SK-N-DZ (cell line): ENCODE measurements at regions not wholly inside any gene's neighbourhood (a gene's known extent, or its start where the extent isn't known, plus 50 kb on each side); places are given as distances from the start of the nearest gene placed in this dataset.
"Not testable (repeated sequence)": the region's sequence is repeated elsewhere in the genome, so short reads cannot be mapped to it uniquely, and the experiment has no call there.

Source experiments
- DNase-seq: peaks from one replicate; pipeline ENCODE4 v3.0.0-alpha.2; 2015; ENCODE audit warnings: low spot score

DNA sequence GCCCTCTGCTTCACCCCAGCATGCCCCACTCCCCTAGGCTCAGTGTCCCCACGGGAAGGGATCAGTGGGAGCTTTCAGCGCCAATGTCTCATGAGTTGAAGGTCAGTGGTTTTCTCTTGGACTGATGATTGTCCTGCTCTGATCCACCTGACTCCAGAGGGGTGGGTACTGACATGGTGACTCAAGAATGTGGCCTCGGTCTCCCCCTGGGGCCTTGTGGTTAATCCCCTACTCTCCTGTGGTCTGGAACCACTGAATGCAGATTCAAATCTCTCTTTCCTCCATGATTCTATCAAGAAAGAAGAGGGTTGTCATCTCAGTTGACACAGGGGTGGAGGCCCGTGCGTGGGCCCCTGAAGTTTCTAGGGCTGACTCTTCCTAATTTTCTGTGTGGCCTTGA lies 176.9 kb downstream of the RPS24 start:
- DNase-seq: no peak

DNA sequence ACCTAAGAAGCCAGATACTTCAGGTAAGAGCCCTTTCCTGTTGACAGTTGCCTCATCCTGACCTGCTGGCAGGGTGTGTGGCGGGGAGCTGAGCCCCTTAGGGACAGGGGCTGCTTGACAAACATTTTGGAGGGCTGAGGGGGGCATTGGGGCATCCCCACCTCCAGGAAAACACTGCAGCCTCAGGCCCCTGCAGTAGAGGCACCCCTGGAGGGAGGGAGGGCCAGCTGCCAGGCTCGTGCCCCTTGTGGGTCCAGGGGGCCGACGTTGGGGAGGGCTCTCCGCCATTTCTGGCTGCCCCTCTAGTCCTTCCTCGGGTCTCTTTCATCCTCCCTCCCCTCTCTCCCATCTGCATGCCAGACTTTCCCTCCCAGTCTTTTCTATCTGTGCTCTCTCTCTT lies 177.3 kb downstream of the RPS24 start:
- no peak for DNase-seq

GRCh38 chr10:78211561-78212051 lies 177.9 kb downstream of the RPS24 start:
- peak; percentile 65 for DNase-seq

- peak; percentile 52 for DNase-seq
These were observed 178.6 kb downstream of the RPS24 start for GRCh38 chr10:78212060-78212785.

GRCh38 chr10:78212786-78213175 lies 179.1 kb downstream of the RPS24 start:
- DNase-seq: no peak

GRCh38 chr10:78214955-78215354 lies 181.3 kb downstream of the RPS24 start:
- no peak for DNase-seq

- peak; percentile 30 for DNase-seq
These were observed 182.0 kb downstream of the RPS24 start for GRCh38 chr10:78215645-78216044.

DNA sequence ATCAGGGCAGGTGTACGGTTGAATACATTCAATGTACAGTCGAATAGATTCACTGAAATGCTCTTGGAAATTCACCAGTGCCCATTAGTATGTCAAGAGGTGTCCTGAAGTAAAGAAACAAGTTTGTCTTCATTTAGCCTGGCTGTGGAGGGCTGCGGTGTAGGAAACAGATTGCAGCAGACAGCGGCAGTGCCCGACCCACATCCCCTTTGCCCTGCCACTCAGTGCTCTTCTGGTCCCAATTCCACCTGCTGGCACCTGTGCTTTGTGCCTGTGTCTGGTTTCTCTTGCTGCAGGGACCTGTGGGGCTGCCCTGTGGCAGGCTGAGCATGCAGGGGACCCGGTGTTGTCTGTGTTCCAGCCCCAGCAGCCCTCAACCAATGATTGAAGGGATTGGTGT lies 183.7 kb downstream of the RPS24 start:
- no peak for DNase-seq

GRCh38 chr10:78218798-78219490 lies 185.3 kb downstream of the RPS24 start:
- no peak for DNase-seq

DNA sequence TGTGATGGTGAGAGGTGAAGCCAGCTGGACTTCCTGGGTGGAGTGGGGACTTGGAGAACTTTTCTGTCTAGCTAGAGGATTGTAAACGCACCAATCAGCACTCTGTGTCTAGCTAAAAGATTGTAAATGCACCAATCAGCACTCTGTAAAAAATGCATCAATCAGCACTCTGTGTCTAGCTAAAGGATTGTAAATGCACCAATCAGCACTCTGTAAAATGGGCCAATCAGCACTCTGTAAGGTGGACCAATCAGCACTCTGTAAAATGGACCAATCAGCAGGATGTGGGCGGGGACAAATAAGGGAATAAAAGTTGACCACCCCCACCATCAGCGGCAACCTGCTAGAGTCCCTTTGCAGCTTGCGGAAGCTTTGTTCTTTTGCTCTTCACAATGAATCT lies 185.9 kb downstream of the RPS24 start:
- DNase-seq: not testable (repeated sequence)

DNA sequence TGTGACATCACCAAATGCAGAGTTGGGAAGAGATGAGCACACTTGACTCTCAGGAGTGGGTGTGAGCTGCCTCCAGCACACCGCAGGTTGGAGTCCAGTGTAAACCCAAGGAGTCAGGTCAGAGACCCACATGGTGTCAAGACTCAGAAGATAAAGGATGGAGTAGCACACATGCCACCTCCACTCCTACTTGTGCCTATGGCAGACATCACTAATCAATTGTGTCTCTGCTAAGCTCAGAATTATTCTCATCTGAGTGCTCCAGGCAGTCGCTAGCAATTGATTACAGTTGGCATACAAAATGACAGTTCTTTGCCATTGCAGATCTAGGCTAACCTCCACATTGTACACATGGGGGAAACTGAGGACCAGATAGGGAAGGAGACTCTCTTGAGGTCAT lies 187.1 kb downstream of the RPS24 start:
- no peak for DNase-seq

GRCh38 chr10:78222096-78222790 lies 188.6 kb downstream of the RPS24 start:
- DNase-seq: no peak

DNA sequence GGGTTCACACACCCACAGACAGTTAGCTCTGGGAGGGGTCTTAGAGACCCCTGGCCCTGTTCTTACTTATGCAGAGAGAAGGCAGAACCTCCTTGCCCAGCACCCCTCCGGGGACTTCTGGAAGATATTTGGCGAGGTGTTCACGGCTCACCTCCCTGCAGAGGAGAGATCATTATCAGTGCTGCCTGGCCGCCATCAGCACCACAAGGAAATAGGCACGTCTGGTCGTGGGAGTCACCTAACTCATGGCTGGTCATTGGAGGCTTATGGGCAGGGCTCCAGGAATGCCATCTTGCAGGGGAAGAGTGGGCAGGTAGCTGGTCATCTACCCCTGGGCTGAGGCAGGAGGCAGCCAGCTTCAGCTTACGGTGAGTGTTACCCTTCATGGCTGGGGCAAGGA lies 189.4 kb downstream of the RPS24 start:
- no peak for DNase-seq

DNA sequence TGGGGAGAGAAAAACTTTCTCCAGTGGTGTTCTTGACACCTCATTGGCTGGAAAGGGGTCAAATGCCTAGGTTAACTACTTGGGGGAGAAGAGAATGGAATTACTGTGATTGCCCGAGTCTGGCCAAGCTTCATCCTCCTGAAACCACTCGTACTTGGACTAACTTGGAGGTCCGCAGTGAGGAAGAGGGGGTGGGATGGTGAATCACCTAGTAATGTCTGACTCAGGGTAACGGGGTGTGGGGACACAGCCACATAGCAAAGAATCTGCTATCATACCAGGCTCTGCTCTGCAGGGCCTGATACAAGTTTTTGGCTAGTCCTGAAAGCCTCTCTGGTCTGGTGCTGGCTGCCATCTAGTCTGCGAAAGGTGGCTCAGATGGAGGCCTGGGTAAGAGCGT lies 190.9 kb downstream of the RPS24 start:
- no peak for DNase-seq

DNA sequence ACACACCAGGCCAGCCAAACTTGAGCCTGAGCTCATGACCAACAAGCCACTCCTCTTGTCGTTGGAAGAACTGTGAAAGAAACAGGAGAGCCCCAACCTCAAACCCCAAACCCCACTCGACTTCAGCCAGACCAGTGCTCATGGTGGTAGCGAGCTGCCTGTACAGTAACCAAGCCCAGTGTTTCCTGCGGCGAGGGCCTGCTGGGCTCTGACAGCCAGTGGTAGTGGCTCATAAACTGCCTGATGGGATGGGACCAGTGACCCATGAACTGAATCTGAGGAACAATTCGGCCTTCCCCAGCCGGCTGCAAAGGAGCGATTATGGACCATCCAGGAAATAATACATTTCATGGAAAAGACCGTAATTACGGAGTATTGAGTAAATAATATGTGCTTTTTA lies 191.9 kb downstream of the RPS24 start:
- DNase-seq: no peak

DNA sequence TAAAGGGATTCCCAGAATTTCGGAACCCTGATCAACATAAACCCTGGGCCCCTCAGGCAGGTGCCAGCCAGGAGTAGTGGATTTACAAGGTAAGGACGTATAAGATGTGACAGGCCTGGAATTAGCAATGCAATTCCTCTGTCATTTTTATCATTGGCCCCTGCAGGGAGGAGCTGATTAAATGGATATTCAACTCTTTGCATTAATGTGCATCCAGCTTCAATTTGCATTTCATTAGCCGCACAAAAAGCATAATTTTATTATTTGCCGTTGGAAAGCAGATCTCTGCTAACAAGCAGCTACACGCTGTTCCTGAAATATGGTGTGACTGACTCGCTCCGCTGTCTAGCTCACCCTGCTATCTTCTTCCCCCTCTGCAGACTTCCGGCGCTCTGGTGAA lies 195.8 kb downstream of the RPS24 start:
- DNase-seq: no peak

DNA sequence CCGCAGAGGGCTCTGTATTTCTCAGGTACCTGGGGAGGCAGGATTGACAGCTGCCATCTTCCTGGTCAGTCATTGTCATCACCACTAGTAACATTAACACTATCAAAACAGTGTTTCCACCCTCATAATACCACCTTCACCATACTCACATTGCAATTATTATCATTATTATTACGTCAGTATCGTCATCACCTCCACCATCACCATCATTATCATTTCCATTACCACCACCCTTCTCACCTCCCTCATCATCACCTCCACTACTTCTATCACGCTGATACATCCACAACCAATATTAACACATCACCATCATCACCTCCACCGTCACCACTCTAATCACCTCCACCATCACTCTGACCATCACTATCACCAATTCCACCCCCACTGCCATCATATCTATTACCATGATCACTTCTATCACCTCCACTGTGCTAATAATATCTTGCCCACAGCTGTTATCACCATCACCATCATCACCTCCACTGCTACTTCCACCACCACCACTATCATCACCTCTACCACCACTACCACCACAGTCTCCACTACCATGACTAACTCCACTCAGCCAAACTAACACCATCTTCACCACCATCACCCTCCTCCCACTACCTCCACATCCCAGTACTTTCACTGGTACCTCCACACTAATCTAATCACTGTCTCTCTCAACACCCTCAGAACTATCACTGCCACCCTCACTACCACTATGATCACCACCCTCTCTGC lies 196.4 kb downstream of the RPS24 start:
- DNase-seq: no peak

- no peak for DNase-seq
These were observed 197.7 kb downstream of the RPS24 start for GRCh38 chr10:78231327-78231726.

GRCh38 chr10:78231939-78232338 lies 198.3 kb downstream of the RPS24 start:
- no peak for DNase-seq

DNA sequence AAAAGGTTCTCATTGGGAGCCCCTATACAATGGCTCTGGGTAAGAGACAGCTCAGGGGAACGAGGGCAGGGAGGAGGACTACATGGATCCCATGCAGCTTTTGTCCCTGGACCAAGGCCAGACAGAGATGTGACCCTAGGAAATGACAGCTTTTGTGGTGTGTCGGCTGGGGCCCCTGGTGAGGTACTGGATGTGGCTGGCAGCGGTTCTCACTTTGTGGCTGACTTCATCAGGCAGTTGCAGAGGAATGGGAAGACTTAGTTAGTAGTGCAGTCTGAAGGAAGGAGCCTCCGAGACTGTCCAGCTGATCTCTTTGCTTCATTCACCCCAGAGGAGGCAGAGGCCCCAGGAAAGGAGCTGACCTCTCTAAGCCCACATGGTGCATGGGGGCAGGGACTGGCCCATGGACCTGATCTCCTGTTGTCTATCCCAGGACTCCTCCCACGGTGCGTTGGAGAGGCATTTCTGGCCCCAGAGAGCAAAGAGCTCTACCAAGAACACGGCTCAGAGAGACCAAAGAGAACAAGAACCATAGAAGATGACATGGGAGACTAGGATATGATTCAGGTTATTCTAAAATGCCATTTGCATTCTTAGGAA lies 202.9 kb downstream of the RPS24 start:
- DNase-seq: no peak

GRCh38 chr10:78237951-78238350 lies 204.3 kb downstream of the RPS24 start:
- DNase-seq: not testable (repeated sequence)

DNA sequence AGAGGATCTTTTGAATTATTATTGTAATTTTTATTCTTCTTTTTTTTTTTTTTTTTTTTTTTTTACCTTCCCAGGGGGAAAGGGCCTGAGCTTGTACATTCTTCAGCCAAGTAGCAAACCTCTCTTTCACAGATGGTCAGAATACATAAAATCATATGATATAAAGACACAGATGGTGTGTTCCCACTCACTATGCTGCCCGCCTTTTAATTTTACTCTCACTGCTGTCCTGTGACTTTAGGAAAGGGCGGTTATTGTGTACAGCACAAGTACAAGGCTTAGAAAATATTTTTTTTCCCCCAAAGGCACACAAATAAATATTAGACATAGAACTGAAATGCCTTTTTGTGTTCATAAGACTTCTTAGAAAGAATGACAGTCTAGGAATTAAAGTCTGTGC lies 213.6 kb downstream of the RPS24 start:
- DNase-seq: no peak
